SU-DHL-6 (cell line): ENCODE measurements at regions not wholly inside any gene's neighbourhood (a gene's known extent, or its start where the extent isn't known, plus 50 kb on each side); places are given as distances from the start of the nearest gene placed in this dataset.

Source experiments
- H2AFZ ChIP-seq: fragments of 200-600 bp; sonication (generic); 2 replicates; pipeline ENCODE4 v1.6.1; 2014; ENCODE audit warnings: low read depth, mild to moderate bottlenecking, moderate library complexity, mixed read lengths, antibody characterized with exemption, low read length; ENCODE audit not compliant: severe bottlenecking
- H3F3A ChIP-seq: fragments of 200-600 bp; shearing (Covaris generic); 2 replicates; pipeline ENCODE4 v1.6.0; 2016; ENCODE audit warnings: antibody characterized with exemption, mild to moderate bottlenecking; ENCODE audit not compliant: insufficient read depth
- H3K27ac ChIP-seq: fragments of 200-600 bp; sonication (generic); 2 replicates; pipeline ENCODE4 v1.5.1; 2016; ENCODE audit warnings: low read depth, mild to moderate bottlenecking, low read length, moderate library complexity, mixed read lengths
- H3K27me3 ChIP-seq: fragments of 200-600 bp; sonication (generic), shearing (Covaris generic); 2 replicates; pipeline ENCODE4 v1.6.0; 2014; ENCODE audit warnings: mild to moderate bottlenecking, low read length
- H3K36me3 ChIP-seq: fragments of 200-600 bp; sonication (generic); 2 replicates; pipeline ENCODE4 v1.6.1; 2014; ENCODE audit warnings: mild to moderate bottlenecking, low read length, mixed read lengths
- H3K4me2 ChIP-seq: fragments of 300-600, 200-600 bp; shearing (Covaris generic), sonication (generic); 2 replicates; pipeline ENCODE4 v1.6.0; 2014; ENCODE audit warnings: low read length, low read depth, mild to moderate bottlenecking; ENCODE audit not compliant: poor library complexity, severe bottlenecking
- H3K4me3 ChIP-seq: fragments of 200-600 bp; sonication (generic); 2 replicates; pipeline ENCODE4 v1.5.1; 2014; ENCODE audit warnings: antibody characterized with exemption, low read length, mild to moderate bottlenecking, mixed read lengths; ENCODE audit not compliant: insufficient read depth, poor library complexity, severe bottlenecking
- H3K79me2 ChIP-seq: fragments of 200-600 bp; sonication (generic); 2 replicates; pipeline ENCODE4 v1.6.1; 2014; ENCODE audit warnings: mild to moderate bottlenecking, low read length, moderate library complexity; ENCODE audit not compliant: insufficient read depth
- H3K9ac ChIP-seq: fragments of 200-600 bp; sonication (generic); 2 replicates; pipeline ENCODE4 v1.7.0; 2014; ENCODE audit warnings: mild to moderate bottlenecking, low read length
- H3K9me2 ChIP-seq: fragments of 200-600 bp; sonication (generic); replicated peaks from 2 replicates; pipeline ENCODE4 v1.6.1; 2014; ENCODE audit warnings: low read length; ENCODE audit not compliant: insufficient read depth
- H3K9me3 ChIP-seq: fragments of 200-600 bp; sonication (generic); 2 replicates; pipeline ENCODE4 v1.6.1; 2014; ENCODE audit warnings: low read length, mixed read lengths; ENCODE audit not compliant: insufficient read depth
- H4K20me1 ChIP-seq: fragments of 200-600 bp; sonication (generic); 2 replicates; pipeline ENCODE4 v1.6.1; 2014; ENCODE audit warnings: low read depth, mild to moderate bottlenecking, antibody characterized with exemption, low read length, moderate library complexity, mixed read lengths
- EZH2phosphoT487 ChIP-seq: fragments of 200-600 bp; sonication (generic), shearing (Covaris generic); conservative IDR thresholded peaks from 2 replicates; pipeline ENCODE4 v1.6.1; 2018; ENCODE audit warnings: mild to moderate bottlenecking, antibody characterized with exemption, low read length, moderate library complexity, mixed read lengths
- TF ChIP-seq, protein P1 (sequence below): fragments of 200-600 bp; sonication (generic); IDR thresholded peaks from one replicate; pipeline ENCODE4 v1.5.1; 2017; ENCODE audit warnings: antibody characterized with exemption, mild to moderate bottlenecking, low read length, moderate library complexity; ENCODE audit not compliant: insufficient read depth, poor library complexity, severe bottlenecking

DNA sequence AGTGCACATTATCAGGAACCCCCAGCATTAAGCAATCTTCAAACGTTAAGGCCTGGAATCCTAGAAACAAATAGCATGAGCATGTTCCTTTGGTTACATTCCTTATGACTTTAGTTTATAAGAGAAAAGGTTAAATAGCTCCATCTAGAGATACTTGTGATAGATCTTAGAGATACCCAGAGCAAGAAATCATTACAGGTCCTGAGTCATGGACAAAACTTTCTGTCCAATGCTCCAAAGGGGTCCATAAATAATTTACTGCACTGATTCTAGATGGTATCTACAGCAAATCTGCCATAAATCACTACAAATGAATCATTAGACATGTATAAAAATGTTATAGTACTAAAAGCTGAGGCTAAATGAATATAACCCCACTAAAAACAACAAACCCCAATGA lies 139.6 kb downstream of the HTR1A start:
- no peak overlapping the region for H3K9ac ChIP-seq
- H3K4me2 ChIP-seq = no peak overlapping the region
- H4K20me1 ChIP-seq = no peaks in the 10 kb centered on the region
- no peaks in the 10 kb centered on the region for H3K36me3 ChIP-seq
- H3K27ac ChIP-seq = no peak overlapping the region
- TF ChIP-seq, protein P1, sequence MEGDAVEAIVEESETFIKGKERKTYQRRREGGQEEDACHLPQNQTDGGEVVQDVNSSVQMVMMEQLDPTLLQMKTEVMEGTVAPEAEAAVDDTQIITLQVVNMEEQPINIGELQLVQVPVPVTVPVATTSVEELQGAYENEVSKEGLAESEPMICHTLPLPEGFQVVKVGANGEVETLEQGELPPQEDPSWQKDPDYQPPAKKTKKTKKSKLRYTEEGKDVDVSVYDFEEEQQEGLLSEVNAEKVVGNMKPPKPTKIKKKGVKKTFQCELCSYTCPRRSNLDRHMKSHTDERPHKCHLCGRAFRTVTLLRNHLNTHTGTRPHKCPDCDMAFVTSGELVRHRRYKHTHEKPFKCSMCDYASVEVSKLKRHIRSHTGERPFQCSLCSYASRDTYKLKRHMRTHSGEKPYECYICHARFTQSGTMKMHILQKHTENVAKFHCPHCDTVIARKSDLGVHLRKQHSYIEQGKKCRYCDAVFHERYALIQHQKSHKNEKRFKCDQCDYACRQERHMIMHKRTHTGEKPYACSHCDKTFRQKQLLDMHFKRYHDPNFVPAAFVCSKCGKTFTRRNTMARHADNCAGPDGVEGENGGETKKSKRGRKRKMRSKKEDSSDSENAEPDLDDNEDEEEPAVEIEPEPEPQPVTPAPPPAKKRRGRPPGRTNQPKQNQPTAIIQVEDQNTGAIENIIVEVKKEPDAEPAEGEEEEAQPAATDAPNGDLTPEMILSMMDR = no peak
- no peak for TF ChIP-seq EZH2phosphoT487
- H3F3A ChIP-seq = no peaks in the 10 kb centered on the region
- H3K79me2 ChIP-seq = no peaks in the 10 kb centered on the region
- H3K9me2 ChIP-seq = no peaks in the 10 kb centered on the region
- no peak overlapping the region for H3K4me3 ChIP-seq
- H3K27me3 ChIP-seq = no peaks in the 10 kb centered on the region
- H2AFZ ChIP-seq = no peak overlapping the region
- H3K9me3 ChIP-seq = no peaks in the 10 kb centered on the region

DNA sequence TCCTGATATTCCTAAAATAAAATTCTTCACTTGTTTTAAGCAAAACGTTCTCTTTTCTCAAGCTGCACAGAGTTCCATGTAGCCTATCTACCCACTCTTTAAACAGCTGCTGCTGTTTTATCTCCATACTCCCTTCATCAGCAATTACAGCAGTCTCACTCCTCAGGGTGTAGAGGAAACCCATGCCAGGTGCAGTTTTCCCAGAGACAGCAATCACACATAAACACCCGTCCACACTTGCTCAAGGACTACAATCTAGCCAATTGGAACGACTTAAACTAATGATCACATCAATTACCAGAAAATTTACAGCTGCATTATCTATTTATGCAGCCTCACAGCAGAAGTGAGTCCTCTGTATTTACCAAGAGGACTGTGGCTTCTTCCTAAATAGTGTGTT lies 141.7 kb downstream of the HTR1A start:
- no peak overlapping the region for H3K4me2 ChIP-seq
- TF ChIP-seq, protein P1 = no peak
- no peak for TF ChIP-seq EZH2phosphoT487
- H3K27ac ChIP-seq = no peak overlapping the region
- H3K79me2 ChIP-seq = no peaks in the 10 kb centered on the region
- H3K27me3 ChIP-seq = no peaks in the 10 kb centered on the region
- no peaks in the 10 kb centered on the region for H3K36me3 ChIP-seq
- no peaks in the 10 kb centered on the region for H3F3A ChIP-seq
- H3K9ac ChIP-seq = no peak overlapping the region
- H4K20me1 ChIP-seq = no peaks in the 10 kb centered on the region
- no peak overlapping the region for H2AFZ ChIP-seq
- H3K9me3 ChIP-seq = no peaks in the 10 kb centered on the region
- H3K9me2 ChIP-seq = no peaks in the 10 kb centered on the region
- no peak overlapping the region for H3K4me3 ChIP-seq

DNA sequence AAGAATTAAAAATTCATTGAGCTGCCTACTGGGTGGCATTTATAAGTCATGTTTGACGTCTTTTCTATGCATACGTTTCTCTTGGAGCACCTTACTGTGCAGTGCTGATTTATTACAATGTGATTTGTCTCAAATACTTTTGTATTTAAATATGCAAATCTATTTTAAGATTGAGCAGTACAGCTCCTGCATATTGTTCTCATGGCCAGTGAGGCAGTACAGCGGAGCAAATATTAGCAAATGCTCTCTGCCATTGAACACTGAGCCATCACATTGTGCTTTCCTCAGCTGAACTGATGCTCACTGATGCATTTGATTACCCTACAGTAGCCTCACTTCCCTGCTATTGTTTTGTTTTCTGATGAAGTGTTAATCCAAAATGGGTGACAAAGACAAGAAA lies 149.6 kb downstream of the HTR1A start:
- Histone ChIP-seq H2AFZ (no peak overlapping the region), H3K9me2 (no peaks in the 10 kb centered on the region), H3K27ac (no peak overlapping the region), H3K4me2 (no peak overlapping the region), H4K20me1 (no peaks in the 10 kb centered on the region), H3K9ac (no peak overlapping the region), H3K79me2 (no peaks in the 10 kb centered on the region), H3K9me3 (no peaks in the 10 kb centered on the region), H3K4me3 (no peak overlapping the region), H3K27me3 (no peaks in the 10 kb centered on the region), H3F3A (no peaks in the 10 kb centered on the region), H3K36me3 (no peaks in the 10 kb centered on the region)
- no peak for TF ChIP-seq EZH2phosphoT487
- TF ChIP-seq, protein P1 = no peak
